ENCODE measurements at regions not wholly inside any gene's neighbourhood (a gene's known extent, or its start where the extent isn't known, plus 50 kb on each side); places are given as distances from the start of the nearest gene placed in this dataset.
A peak's percentile ranks its signal among the peaks of the same experiment; 100 is the strongest.

GRCh38 chr16:72469932-72470331 lies 298.0 kb upstream of the PMFBP1 start:
- TF ChIP-seq POLR2AphosphoS5 (IDR thresholded peaks at IDR 0.05) (no peak), CTCF (IDR thresholded peaks at IDR 0.05 in 8 of 11, conservative IDR thresholded peaks at IDR 0.05 in 3 of 11) (no peak), POLR2A (IDR thresholded peaks at IDR 0.05) (no peak)
- no peak for DNase-seq
- intact Hi-C loops (cut with DNase I; ENCODE audit: low total_unique reads) = loop anchor here (10.0 kb wide), 1 partner anchor 345 kb away; no protein-coding TSS in a partner anchor
- no peaks in the 10 kb centered on the region for H3K9me3 ChIP-seq
- H3K36me3 ChIP-seq = no peaks in the 10 kb centered on the region
- 91 to 97% (median 93%) methylated on average over 2 of the region's 2 CpGs for WGBS, 5 donors
- no peak overlapping the region for H3K27ac ChIP-seq
- H3K4me1 ChIP-seq = peaks cover 0 to 6% (median 0%) of the 10 kb centered on the region in 6 donors
- no peaks in the 10 kb centered on the region for H3K27me3 ChIP-seq (replicated peaks in 1 of 7)
- no peak overlapping the region for H3K4me3 ChIP-seq

DNA sequence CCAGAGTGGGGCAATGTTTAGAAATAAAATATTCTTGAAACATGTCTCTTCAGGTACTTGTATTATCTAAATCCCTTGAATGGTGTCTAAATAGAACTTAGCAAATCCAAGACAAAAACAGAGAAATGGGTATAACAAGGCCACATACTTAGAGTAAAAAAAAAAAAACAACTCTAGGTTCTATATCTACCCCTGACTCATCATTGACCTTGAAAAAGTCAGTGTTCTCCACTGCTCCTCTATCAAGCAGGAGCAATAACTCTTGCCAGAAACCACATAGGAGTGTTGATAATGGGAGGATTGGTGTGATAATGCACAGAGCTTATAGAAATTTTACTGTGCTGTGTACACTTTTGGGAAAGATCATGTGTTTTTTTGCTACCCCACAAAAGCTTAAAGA lies 296.6 kb upstream of the PMFBP1 start:
- intact Hi-C loops (cut with DNase I; ENCODE audit: low total_unique reads) = loop anchor here (10.0 kb wide), 1 partner anchor 344 kb away; no protein-coding TSS in a partner anchor
- no peak for DNase-seq
- TF ChIP-seq CTCF (IDR thresholded peaks at IDR 0.05 in 8 of 11, conservative IDR thresholded peaks at IDR 0.05 in 3 of 11) (no peak), POLR2AphosphoS5 (IDR thresholded peaks at IDR 0.05) (no peak), POLR2A (IDR thresholded peaks at IDR 0.05) (no peak)
- Histone ChIP-seq H3K9me3 (no peaks in the 10 kb centered on the region), H3K4me3 (no peak overlapping the region), H3K27ac (no peak overlapping the region), H3K27me3 (replicated peaks in 1 of 7) (no peaks in the 10 kb centered on the region), H3K36me3 (no peaks in the 10 kb centered on the region), H3K4me1 (no peaks in the 10 kb centered on the region)

DNA sequence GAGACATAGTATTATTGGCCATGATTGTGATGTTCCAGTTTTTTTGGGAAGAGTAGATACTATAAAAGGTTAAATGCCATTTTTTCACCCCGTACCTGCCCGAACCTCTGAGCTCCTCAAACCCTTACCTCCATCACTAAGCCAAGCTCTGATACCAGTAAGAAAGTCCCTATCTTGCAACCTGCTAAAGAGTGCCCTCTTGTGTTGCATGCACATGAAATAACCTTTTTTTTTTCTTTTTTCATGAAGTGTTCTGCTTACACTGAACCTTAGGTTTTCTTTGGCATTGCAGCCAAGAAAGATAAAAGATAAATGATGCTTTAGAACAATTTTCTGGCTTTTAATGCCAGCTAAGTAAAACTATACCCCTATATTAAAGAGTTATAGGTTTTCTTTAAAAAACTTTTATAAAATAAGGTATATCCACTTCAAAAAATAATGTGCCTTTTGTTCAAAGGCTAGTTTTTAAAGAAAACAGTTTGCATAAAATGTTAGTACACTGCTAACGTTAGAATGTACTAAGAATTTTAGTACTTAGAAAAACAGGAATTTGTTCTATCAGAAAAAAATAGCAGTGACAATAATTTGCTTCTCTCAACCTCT lies 295.3 kb upstream of the PMFBP1 start:
- no peaks in the 10 kb centered on the region for H3K9me3 ChIP-seq
- TF ChIP-seq POLR2AphosphoS5 (IDR thresholded peaks at IDR 0.05) (no peak), CTCF (IDR thresholded peaks at IDR 0.05 in 8 of 11, conservative IDR thresholded peaks at IDR 0.05 in 3 of 11) (peak in 2 of 11 experiments; percentile 24 to 32), POLR2A (IDR thresholded peaks at IDR 0.05) (no peak)
- H3K4me1 ChIP-seq = no peaks in the 10 kb centered on the region
- DNase-seq = no peak
- no peaks in the 10 kb centered on the region for H3K36me3 ChIP-seq
- no peaks in the 10 kb centered on the region for H3K27me3 ChIP-seq (replicated peaks in 1 of 7)
- intact Hi-C loops (cut with DNase I; ENCODE audit: low total_unique reads) = loop anchor here (10.0 kb wide), 1 partner anchor 342 kb away; no protein-coding TSS in a partner anchor
- H3K4me3 ChIP-seq = no peak overlapping the region
- 58 to 74% (median 65%) methylated on average over 3 of the region's 3 CpGs for WGBS, 5 donors
- no peak overlapping the region for H3K27ac ChIP-seq

DNA sequence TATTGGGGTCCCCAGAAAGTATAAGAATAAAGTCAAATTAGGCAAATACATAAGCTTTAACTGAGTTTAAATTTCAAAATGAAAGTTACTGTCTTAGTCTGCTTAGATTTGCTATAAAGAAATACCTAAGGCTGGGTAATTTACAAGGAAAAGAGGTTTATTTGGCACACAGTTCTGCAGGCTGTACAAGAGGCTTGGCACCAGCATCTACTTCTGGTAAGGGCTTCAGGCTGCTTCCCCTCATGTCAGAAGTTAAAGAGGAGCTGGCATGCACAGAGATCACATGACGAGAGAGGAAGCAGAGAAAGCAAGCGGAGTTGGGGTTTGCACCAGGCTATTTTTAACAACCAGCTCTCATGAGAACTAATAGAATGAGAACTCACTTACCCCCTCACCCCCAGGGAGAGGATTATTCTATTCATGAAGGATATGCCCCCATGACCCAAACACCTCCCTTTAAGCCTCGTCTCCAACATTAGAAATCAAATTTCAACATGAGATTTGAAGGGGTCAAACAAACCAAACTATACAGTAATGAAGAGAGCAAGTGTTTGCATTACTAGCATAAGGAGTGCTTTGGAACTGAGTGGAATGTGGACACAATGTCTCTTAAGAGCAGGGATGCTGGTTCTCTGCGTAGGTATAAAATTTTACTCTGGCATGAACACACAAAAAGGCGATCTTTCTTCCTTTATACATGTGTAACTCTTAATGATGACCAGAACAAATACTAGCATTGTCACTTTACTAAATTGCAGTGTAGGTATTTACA lies 292.8 kb upstream of the PMFBP1 start:
- Histone ChIP-seq H3K9me3 (no peaks in the 10 kb centered on the region), H3K36me3 (no peaks in the 10 kb centered on the region), H3K27ac (no peak overlapping the region), H3K4me1 (no peaks in the 10 kb centered on the region), H3K27me3 (replicated peaks in 1 of 7) (no peaks in the 10 kb centered on the region), H3K4me3 (no peak overlapping the region)
- TF ChIP-seq CTCF (IDR thresholded peaks at IDR 0.05 in 8 of 11, conservative IDR thresholded peaks at IDR 0.05 in 3 of 11) (no peak), POLR2AphosphoS5 (IDR thresholded peaks at IDR 0.05) (no peak), POLR2A (IDR thresholded peaks at IDR 0.05) (no peak)
- DNase-seq = no peak
- intact Hi-C loops (cut with DNase I; ENCODE audit: low total_unique reads) = loop anchor here (10.0 kb wide), 1 partner anchor 340 kb away; no protein-coding TSS in a partner anchor
- 64 to 78% (median 73%) methylated on average over 5 of the region's 5 CpGs for whole genome bisulfite sequencing, 5 donors
